ENCODE measurements at regions not wholly inside any gene's neighbourhood (a gene's known extent, or its start where the extent isn't known, plus 50 kb on each side); places are given as distances from the start of the nearest gene placed in this dataset.

GRCh38 chr1:60894130-60894529 lies 188.2 kb upstream of the NFIA start:
- DNase-seq (ENCODE audit: low read depth): no peak
- no peak for TF ChIP-seq CTCF (IDR thresholded peaks at IDR 0.05; ENCODE audit: insufficient read depth, low read depth, low read length, missing control alignments)

GRCh38 chr1:60893136-60893930 lies 189.0 kb upstream of the NFIA start:
- H3K4me3 ChIP-seq (ENCODE audit: low read depth, low read length): no peak overlapping the region
- no peak for TF ChIP-seq CTCF (IDR thresholded peaks at IDR 0.05; ENCODE audit: insufficient read depth, low read depth, low read length, missing control alignments)
- no peak for DNase-seq (ENCODE audit: low read depth)

More at GRCh38 chr1:60894130-60894529, 188.2 kb upstream of the NFIA start:
- no peak overlapping the region for H3K4me3 ChIP-seq (ENCODE audit: low read depth, low read length)

- H3K4me3 ChIP-seq (ENCODE audit: low read depth, low read length): no peak overlapping the region
- no peak for TF ChIP-seq CTCF (IDR thresholded peaks at IDR 0.05; ENCODE audit: insufficient read depth, low read depth, low read length, missing control alignments)
- no peak for DNase-seq (ENCODE audit: low read depth)
Observed at GRCh38 chr1:60891765-60892164, 190.6 kb upstream of the NFIA start.

- no peak overlapping the region for H3K4me3 ChIP-seq (ENCODE audit: low read depth, low read length)
- no peak for TF ChIP-seq CTCF (IDR thresholded peaks at IDR 0.05; ENCODE audit: insufficient read depth, low read depth, low read length, missing control alignments)
- DNase-seq (ENCODE audit: low read depth): no peak
Observed at GRCh38 chr1:60891281-60891680, 191.1 kb upstream of the NFIA start.

- no peak for TF ChIP-seq CTCF (IDR thresholded peaks at IDR 0.05; ENCODE audit: insufficient read depth, low read depth, low read length, missing control alignments)
- DNase-seq (ENCODE audit: low read depth): no peak
- H3K4me3 ChIP-seq (ENCODE audit: low read depth, low read length): no peak overlapping the region
Observed at GRCh38 chr1:60890664-60891063, 191.7 kb upstream of the NFIA start.

- no peak overlapping the region for H3K4me3 ChIP-seq (ENCODE audit: low read depth, low read length)
- no peak for DNase-seq (ENCODE audit: low read depth)
- TF ChIP-seq CTCF (IDR thresholded peaks at IDR 0.05; ENCODE audit: insufficient read depth, low read depth, low read length, missing control alignments): no peak
Observed at GRCh38 chr1:60889709-60890108, 192.7 kb upstream of the NFIA start.

GRCh38 chr1:60888126-60888525 lies 194.2 kb upstream of the NFIA start:
- no peak overlapping the region for H3K4me3 ChIP-seq (ENCODE audit: low read depth, low read length)
- no peak for DNase-seq (ENCODE audit: low read depth)
- no peak for TF ChIP-seq CTCF (IDR thresholded peaks at IDR 0.05; ENCODE audit: insufficient read depth, low read depth, low read length, missing control alignments)
